ENCODE measurements at regions not wholly inside any gene's neighbourhood (a gene's known extent, or its start where the extent isn't known, plus 50 kb on each side); places are given as distances from the start of the nearest gene placed in this dataset.

GRCh38 chr16:50900391-50900942, 158.6 kb downstream of the CYLD start:
- Histone ChIP-seq H3K27me3 (no peaks in the 10 kb centered on the region), H3K4me1 (no peaks in the 10 kb centered on the region), H3K4me2 (no peak overlapping the region), H4K20me1 (no peaks in the 10 kb centered on the region), H3K9ac (no peak overlapping the region), H3K27ac (no peak overlapping the region), H3K4me3 (no peak overlapping the region), H3K9me3 (replicated peaks in 1 of 11) (peaks cover 16 to 31% (median 20%) of the 10 kb centered on the region in 11 experiments), H3K36me3 (no peaks in the 10 kb centered on the region)
- TF ChIP-seq Cebpa-rat (IDR thresholded peaks at IDR 0.05): no peak

- no peaks in the 10 kb centered on the region; a peak in 1 of 20 replicates for H3K4me1 ChIP-seq
- H4K20me1 ChIP-seq: no peaks in the 10 kb centered on the region
- H3K27ac ChIP-seq: no peak overlapping the region
- H3K27me3 ChIP-seq: no peaks in the 10 kb centered on the region
- H3K4me2 ChIP-seq: no peak overlapping the region
- no peak overlapping the region for H3K9ac ChIP-seq
- no peak for TF ChIP-seq Cebpa-rat (IDR thresholded peaks at IDR 0.05)
- H3K4me3 ChIP-seq: no peak overlapping the region
- H3K36me3 ChIP-seq: no peaks in the 10 kb centered on the region
- peaks cover 16 to 31% (median 20%) of the 10 kb centered on the region in 11 experiments for H3K9me3 ChIP-seq (replicated peaks in 1 of 11)
These were observed 158.1 kb downstream of the CYLD start for GRCh38 chr16:50899951-50900350.

DNA sequence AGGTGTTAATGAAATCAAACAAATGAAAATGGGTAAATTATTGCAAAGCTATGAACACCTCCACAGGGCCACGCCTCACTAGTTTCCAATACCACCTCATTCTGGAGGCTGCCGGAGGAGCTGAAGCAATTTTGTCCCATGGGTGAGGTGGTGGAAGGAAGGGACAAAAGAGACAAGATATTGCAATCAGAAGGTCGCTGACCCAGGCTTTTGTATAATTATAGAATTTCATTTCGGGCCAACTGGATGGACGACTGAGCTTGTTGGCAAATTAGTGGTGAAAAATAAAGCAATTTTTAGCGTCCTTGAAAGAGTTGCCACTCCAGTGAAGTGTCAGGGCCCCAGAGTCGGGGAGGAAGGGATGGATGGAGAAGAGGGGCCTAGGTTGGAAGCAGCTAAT, 147.9 kb downstream of the CYLD start:
- Histone ChIP-seq H3K27me3 (no peaks in the 10 kb centered on the region), H3K9me3 (replicated peaks in 1 of 11) (peaks cover 0 to 8% (median 4%) of the 10 kb centered on the region in 11 experiments; a peak in 4 of 22 replicates), H3K36me3 (no peaks in the 10 kb centered on the region), H3K4me2 (peak overlapping the region in 3 of 11 experiments; percentile 7 to 29 (median 27); a peak in 3 of 22 replicates), H3K27ac (no peak overlapping the region), H3K9ac (no peak overlapping the region), H4K20me1 (no peaks in the 10 kb centered on the region), H3K4me1 (peaks cover 4 to 26% (median 19%) of the 10 kb centered on the region in 10 experiments; a peak in 17 of 20 replicates), H3K4me3 (no peak overlapping the region)
- no peak for TF ChIP-seq Cebpa-rat (IDR thresholded peaks at IDR 0.05)

- Histone ChIP-seq H3K27ac (no peak overlapping the region), H3K9me3 (replicated peaks in 1 of 11) (peaks cover 0 to 8% (median 4%) of the 10 kb centered on the region in 11 experiments; a peak in 4 of 22 replicates), H3K4me2 (peak overlapping the region in 3 of 11 experiments; percentile 7 to 29 (median 27); a peak in 3 of 22 replicates), H3K36me3 (no peaks in the 10 kb centered on the region), H3K4me3 (no peak overlapping the region), H3K4me1 (peaks cover 4 to 23% (median 19%) of the 10 kb centered on the region in 10 experiments; a peak in 17 of 20 replicates), H3K9ac (no peak overlapping the region), H3K27me3 (no peaks in the 10 kb centered on the region), H4K20me1 (no peaks in the 10 kb centered on the region)
- no peak for TF ChIP-seq Cebpa-rat (IDR thresholded peaks at IDR 0.05)
These were observed 147.4 kb downstream of the CYLD start for GRCh38 chr16:50889276-50889675.

- peaks cover under 1 to 12% (median 8%) of the 10 kb centered on the region in 11 experiments; a peak in 14 of 22 replicates for H3K9me3 ChIP-seq (replicated peaks in 1 of 11)
- no peak for TF ChIP-seq Cebpa-rat (IDR thresholded peaks at IDR 0.05)
- no peak overlapping the region for H3K4me2 ChIP-seq
- H3K4me1 ChIP-seq: peaks cover 4 to 17% (median 13%) of the 10 kb centered on the region in 10 experiments; a peak in 17 of 20 replicates
- no peak overlapping the region for H3K27ac ChIP-seq
- no peaks in the 10 kb centered on the region for H3K27me3 ChIP-seq
- H3K9ac ChIP-seq: no peak overlapping the region
- no peaks in the 10 kb centered on the region for H4K20me1 ChIP-seq
- no peaks in the 10 kb centered on the region for H3K36me3 ChIP-seq
- no peak overlapping the region for H3K4me3 ChIP-seq
These were observed 146.8 kb downstream of the CYLD start for GRCh38 chr16:50888486-50889261.

DNA sequence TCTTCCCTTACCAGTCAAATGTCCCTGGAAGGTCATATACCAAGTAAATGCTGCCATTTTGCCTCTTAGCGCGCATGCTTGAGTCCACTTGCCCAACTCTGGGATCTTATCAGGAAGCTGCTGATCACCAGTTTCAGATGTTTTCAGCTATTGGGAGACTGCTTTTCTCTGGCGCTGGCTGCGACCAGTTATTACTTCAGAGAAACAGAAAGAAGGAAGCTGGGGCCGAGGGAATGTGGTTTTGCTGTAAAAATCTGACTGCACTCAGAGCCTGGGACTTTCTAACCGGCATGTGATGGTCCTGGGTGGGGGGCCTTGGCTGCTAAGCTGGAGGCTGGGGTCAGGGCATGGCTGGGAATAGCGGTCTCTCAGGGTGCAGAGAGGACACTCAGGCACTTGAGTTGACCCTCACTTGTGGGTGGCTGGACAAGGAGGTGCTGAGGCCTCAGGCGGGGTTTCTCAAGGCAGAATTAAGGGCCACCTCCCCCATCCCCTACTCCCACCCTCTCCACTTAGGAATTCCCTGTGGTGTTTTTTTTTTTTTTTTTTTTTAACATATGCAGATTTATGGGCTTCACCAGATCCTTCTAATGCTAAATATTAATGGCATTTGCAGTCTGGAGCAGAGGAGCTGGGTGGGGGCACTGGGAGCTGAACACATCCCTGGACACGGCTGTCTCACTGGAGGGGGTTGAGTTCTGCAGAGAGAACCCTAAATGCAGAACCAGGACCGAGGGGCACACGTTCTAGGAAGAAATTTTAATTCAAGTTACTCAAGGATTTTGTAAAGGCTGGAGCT, 145.8 kb downstream of the CYLD start:
- no peak for TF ChIP-seq Cebpa-rat (IDR thresholded peaks at IDR 0.05)
- Histone ChIP-seq H3K4me1 (peaks cover 0 to 8% (median 4%) of the 10 kb centered on the region in 10 experiments; a peak in 13 of 20 replicates), H3K36me3 (no peaks in the 10 kb centered on the region), H3K9ac (no peak overlapping the region), H3K9me3 (replicated peaks in 1 of 11) (peaks cover 4 to 20% (median 12%) of the 10 kb centered on the region in 11 experiments; a peak in 15 of 22 replicates), H3K4me2 (no peak overlapping the region), H4K20me1 (no peaks in the 10 kb centered on the region), H3K27ac (no peak overlapping the region), H3K27me3 (no peaks in the 10 kb centered on the region), H3K4me3 (no peak overlapping the region)

- Histone ChIP-seq H3K4me1 (peaks cover 0 to 8% (median 5%) of the 10 kb centered on the region in 10 experiments; a peak in 8 of 20 replicates), H4K20me1 (no peaks in the 10 kb centered on the region), H3K4me3 (no peak overlapping the region), H3K27me3 (no peaks in the 10 kb centered on the region), H3K4me2 (no peak overlapping the region), H3K9me3 (replicated peaks in 1 of 11) (peaks cover 4 to 20% (median 12%) of the 10 kb centered on the region in 11 experiments; a peak in 15 of 22 replicates), H3K9ac (no peak overlapping the region), H3K36me3 (no peaks in the 10 kb centered on the region), H3K27ac (no peak overlapping the region)
- TF ChIP-seq Cebpa-rat (IDR thresholded peaks at IDR 0.05): no peak
These were observed 142.4 kb downstream of the CYLD start for GRCh38 chr16:50884066-50884860.

DNA sequence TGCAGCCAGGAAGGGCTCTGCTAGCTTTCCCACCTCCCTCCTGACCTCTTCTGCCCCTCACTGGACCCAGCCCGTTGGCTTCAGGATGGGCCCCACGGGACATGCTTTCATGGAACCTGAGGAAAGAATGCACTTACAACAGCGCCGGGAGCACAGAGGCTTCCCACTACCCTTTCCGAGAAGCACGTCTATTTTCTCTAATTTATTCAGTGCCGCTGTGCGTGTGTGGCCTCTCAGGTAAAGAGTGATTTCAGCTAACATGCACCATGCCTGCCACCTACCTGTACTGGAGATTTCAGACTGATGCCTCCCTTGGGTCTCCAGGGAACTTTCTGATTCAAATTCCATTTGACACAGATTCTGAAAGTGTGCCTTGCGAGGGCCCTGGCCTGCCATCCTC, 140.1 kb downstream of the CYLD start:
- Histone ChIP-seq H4K20me1 (no peaks in the 10 kb centered on the region), H3K4me2 (peak overlapping the region in 3 of 11 experiments; percentile 4 to 33 (median 18); a peak in 3 of 22 replicates), H3K27ac (no peak overlapping the region), H3K27me3 (no peaks in the 10 kb centered on the region), H3K36me3 (no peaks in the 10 kb centered on the region), H3K4me1 (peaks cover 0 to 8% (median 5%) of the 10 kb centered on the region in 10 experiments; a peak in 7 of 20 replicates), H3K9me3 (replicated peaks in 1 of 11) (peaks cover 4 to 16% (median 10%) of the 10 kb centered on the region in 11 experiments; a peak in 15 of 22 replicates), H3K4me3 (no peak overlapping the region), H3K9ac (no peak overlapping the region)
- TF ChIP-seq Cebpa-rat (IDR thresholded peaks at IDR 0.05): no peak

All from BLaER1 treated with 17β-estradiol and CSF1 and Interleukin-3, amounts not matched to agents 10 nM and 100 nM (cell line).